ENCODE measurements at regions not wholly inside any gene's neighbourhood (a gene's known extent, or its start where the extent isn't known, plus 50 kb on each side); places are given as distances from the start of the nearest gene placed in this dataset.

DNA sequence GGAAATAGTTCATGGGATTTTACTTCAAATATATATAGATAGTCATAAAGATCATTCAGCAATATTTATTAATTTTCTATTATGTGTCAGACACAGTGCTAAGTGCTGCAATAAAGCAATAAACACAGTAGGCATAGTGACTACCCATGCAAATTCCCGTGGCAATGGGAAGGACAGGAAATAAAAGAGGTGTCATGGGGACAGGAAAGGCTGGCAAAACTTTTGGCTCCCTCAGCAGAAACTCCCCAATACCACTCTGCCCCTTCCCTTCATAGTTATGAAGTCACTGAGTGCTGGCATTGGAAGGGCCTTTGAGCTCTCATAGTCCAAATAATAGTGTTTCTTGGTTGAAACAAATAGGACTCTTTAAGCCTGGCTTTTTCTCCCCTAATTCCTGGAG, 104.4 kb upstream of the DPT start:
- H3K4me1 ChIP-seq (ENCODE audit: insufficient read depth): peaks cover 5% of the 10 kb centered on the region
- intact Hi-C loops (cut with DNase I): no loop called here
- no peaks in the 10 kb centered on the region for H3K27me3 ChIP-seq
- H3K4me3 ChIP-seq: no peak overlapping the region
- no peaks in the 10 kb centered on the region for H3K36me3 ChIP-seq
- no peak for DNase-seq
- 74 to 84% (median 82%) methylated on average over 1 of the region's 1 CpG for WGBS, 3 donors
- H3K27ac ChIP-seq: no peak overlapping the region
- no peaks in the 10 kb centered on the region for H3K9me3 ChIP-seq
- TF ChIP-seq POLR2A (IDR thresholded peaks at IDR 0.05): no peak

DNA sequence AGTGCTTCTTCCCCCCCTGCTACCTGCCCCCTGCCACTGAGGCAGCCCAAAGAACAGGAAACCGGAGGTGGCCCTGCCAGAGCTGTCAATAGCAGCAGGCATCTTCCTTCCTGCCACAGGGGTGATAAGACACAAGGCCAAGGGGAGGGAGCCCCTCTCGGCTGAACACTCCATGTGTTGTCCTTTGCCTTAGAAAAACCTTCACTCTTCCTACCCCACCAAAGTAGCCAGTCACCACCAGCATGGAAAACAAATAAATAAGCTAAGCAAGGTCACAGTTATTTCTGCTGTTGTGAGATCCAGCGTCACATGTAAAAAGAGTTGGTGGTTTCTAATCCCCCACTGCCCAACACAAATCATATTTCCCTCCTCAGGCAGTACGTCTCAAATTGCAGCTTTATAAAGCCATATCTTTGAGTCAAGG, 104.8 kb upstream of the DPT start:
- no peaks in the 10 kb centered on the region for H3K36me3 ChIP-seq
- TF ChIP-seq, protein P1, sequence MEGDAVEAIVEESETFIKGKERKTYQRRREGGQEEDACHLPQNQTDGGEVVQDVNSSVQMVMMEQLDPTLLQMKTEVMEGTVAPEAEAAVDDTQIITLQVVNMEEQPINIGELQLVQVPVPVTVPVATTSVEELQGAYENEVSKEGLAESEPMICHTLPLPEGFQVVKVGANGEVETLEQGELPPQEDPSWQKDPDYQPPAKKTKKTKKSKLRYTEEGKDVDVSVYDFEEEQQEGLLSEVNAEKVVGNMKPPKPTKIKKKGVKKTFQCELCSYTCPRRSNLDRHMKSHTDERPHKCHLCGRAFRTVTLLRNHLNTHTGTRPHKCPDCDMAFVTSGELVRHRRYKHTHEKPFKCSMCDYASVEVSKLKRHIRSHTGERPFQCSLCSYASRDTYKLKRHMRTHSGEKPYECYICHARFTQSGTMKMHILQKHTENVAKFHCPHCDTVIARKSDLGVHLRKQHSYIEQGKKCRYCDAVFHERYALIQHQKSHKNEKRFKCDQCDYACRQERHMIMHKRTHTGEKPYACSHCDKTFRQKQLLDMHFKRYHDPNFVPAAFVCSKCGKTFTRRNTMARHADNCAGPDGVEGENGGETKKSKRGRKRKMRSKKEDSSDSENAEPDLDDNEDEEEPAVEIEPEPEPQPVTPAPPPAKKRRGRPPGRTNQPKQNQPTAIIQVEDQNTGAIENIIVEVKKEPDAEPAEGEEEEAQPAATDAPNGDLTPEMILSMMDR (IDR thresholded peaks at IDR 0.05): no peak
- TF ChIP-seq EP300 (IDR thresholded peaks at IDR 0.05): no peak
- TF ChIP-seq POLR2A (IDR thresholded peaks at IDR 0.05): no peak
- no peak overlapping the region for H3K27ac ChIP-seq
- intact Hi-C loops (cut with DNase I): no loop called here
- no peaks in the 10 kb centered on the region for H3K9me3 ChIP-seq
- no peaks in the 10 kb centered on the region for H3K27me3 ChIP-seq
- peaks cover 5% of the 10 kb centered on the region for H3K4me1 ChIP-seq (ENCODE audit: insufficient read depth)
- H3K4me3 ChIP-seq: no peak overlapping the region
- WGBS, 3 donors: 44 to 61% (median 49%) methylated on average over 4 of the region's 4 CpGs
- DNase-seq: no peak

DNA sequence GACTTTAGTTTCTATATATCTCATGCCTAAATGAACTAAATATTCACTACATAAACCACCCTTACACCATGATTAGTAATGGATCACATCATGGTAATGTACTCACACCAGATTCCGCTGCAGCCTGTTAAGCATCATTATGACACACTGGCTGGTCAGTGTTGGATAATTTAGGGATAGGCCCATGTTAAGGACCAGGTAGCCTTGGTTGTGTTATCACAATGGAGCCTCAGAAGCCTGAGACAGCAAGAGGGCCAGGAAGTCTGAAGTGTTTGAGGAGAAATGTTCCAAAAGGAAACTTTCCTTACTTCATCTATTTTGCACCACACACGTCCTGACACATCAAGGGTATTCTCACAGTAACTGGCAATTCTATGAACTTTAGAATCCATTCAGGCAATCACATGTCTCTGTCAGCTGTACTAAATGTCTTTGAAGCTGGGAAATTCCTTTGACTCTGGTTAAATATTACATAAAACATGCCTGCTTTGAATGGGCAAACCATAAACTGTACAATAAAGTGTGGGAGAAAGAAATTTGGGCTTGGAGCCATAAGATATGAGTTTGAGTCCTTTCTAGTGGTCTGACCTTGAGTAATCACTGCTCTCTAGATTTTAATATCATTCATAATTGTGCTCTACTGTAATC, 105.3 kb upstream of the DPT start:
- TF ChIP-seq, protein P1 (IDR thresholded peaks at IDR 0.05): no peak
- no peak for TF ChIP-seq POLR2A (IDR thresholded peaks at IDR 0.05)
- TF ChIP-seq EP300 (IDR thresholded peaks at IDR 0.05): no peak
- Histone ChIP-seq H3K27me3 (no peaks in the 10 kb centered on the region), H3K9me3 (no peaks in the 10 kb centered on the region), H3K27ac (no peak overlapping the region), H3K4me1 (ENCODE audit: insufficient read depth) (peaks cover 5% of the 10 kb centered on the region), H3K4me3 (no peak overlapping the region), H3K36me3 (no peaks in the 10 kb centered on the region)
- no peak for DNase-seq
- intact Hi-C loops (cut with DNase I): no loop called here
- whole genome bisulfite sequencing, 3 donors: 59 to 74% (median 68%) methylated on average over 2 of the region's 2 CpGs

DNA sequence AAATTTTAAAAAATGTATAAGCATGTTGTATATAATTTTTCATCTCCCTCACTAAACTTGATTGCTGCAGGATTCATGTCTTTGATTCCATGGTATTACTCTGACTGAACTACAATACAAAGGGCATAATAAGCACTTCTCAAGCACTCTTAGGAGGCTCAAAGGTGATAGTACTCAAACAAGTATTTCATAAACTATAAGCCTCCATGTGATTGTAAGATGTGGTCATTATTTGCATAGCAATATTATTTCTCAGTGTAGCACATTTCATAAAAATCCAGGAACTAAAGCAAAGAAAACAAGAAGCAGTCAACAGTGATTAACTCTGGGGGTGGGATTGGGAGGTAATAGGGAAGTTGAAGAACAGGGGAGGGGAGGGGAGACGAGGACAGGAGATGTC, 106.2 kb upstream of the DPT start:
- H3K4me1 ChIP-seq (ENCODE audit: insufficient read depth): peaks cover 5% of the 10 kb centered on the region
- no peaks in the 10 kb centered on the region for H3K27me3 ChIP-seq
- no peak for DNase-seq
- no peaks in the 10 kb centered on the region for H3K36me3 ChIP-seq
- H3K4me3 ChIP-seq: no peak overlapping the region
- no peaks in the 10 kb centered on the region for H3K9me3 ChIP-seq
- H3K27ac ChIP-seq: no peak overlapping the region
- TF ChIP-seq, protein P1 (IDR thresholded peaks at IDR 0.05): no peak
- TF ChIP-seq POLR2A (IDR thresholded peaks at IDR 0.05) (no peak), EP300 (IDR thresholded peaks at IDR 0.05) (no peak)
- 74 to 93% (median 89%) methylated on average over 1 of the region's 1 CpG for WGBS, 3 donors
- intact Hi-C loops (cut with DNase I): no loop called here

DNA sequence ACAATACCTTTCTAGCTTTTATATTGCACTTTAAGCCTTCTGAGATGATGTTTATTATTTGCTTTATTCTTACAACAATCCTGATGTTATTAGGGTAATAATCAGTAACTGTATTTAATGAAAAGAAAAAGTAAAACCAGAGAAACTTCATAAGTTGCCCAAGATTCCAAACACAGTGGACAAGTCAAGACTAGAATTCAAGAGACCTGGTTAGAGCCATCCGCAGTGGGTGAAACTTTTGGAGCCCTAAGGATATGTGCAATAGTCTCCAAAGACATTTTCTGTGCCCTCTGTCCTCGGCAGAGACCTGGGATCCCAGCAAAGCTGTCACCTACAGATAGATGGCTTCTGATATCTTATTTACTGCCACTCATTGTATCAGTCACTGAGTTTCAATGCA, 106.8 kb upstream of the DPT start:
- no peak overlapping the region for H3K4me3 ChIP-seq
- intact Hi-C loops (cut with DNase I): no loop called here
- no peaks in the 10 kb centered on the region for H3K27me3 ChIP-seq
- TF ChIP-seq POLR2A (IDR thresholded peaks at IDR 0.05) (no peak), EP300 (IDR thresholded peaks at IDR 0.05) (no peak)
- TF ChIP-seq, protein P1 (IDR thresholded peaks at IDR 0.05): no peak
- no peak for DNase-seq
- H3K27ac ChIP-seq: no peak overlapping the region
- H3K4me1 ChIP-seq (ENCODE audit: insufficient read depth): peaks cover 5% of the 10 kb centered on the region
- H3K36me3 ChIP-seq: no peaks in the 10 kb centered on the region
- 95 to 96% (median 95%) methylated on average over 2 of the region's 2 CpGs for WGBS, 3 donors
- H3K9me3 ChIP-seq: no peaks in the 10 kb centered on the region

Data from ovary (tissue), 7 donors.